ENCODE measurements at regions not wholly inside any gene's neighbourhood (a gene's known extent, or its start where the extent isn't known, plus 50 kb on each side); places are given as distances from the start of the nearest gene placed in this dataset.

DNA sequence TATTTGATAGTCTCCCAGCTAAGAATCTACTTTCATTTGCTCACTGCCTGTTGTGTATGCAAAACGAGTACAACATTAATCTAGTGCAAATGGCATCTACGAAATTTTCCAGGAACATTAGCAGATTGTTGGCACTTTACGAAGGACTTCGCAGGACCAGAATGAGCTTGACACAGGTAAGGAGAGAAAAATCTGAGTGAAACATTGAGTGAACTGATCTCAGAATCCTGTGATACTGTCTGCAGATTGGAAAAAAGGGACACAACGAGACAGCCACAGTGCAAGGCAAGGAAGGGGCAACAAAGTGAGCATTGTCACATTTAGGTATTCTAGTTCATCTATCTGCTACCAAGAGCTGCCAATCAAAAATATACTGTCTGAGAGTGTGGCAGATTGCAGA, 350.5 kb downstream of the ZNF608 start:
- Histone ChIP-seq H3K14ac (ENCODE audit: insufficient read length) (no peak overlapping the region), H3K23ac (ENCODE audit: insufficient read length) (no peak overlapping the region), H4K5ac (ENCODE audit: insufficient read length, low read depth, low read length) (no peak overlapping the region), H4K8ac (ENCODE audit: extremely low read depth, insufficient read depth, low read length) (no peak overlapping the region), H3K36me3 (ENCODE audit: control insufficient read depth in 2 of 4, insufficient read depth in 4 of 4, low read length in 3 of 4) (no peaks in the 10 kb centered on the region), H3K79me2 (ENCODE audit: control insufficient read depth in 1 of 2, insufficient read depth in 2 of 2, low read length in 2 of 2) (no peaks in the 10 kb centered on the region), H2BK12ac (ENCODE audit: low read depth, low read length) (no peak overlapping the region), H4K20me1 (replicated peaks in 1 of 2; ENCODE audit: control insufficient read depth in 1 of 2, insufficient read depth in 2 of 2, low read length in 2 of 2) (no peaks in the 10 kb centered on the region), H2BK5ac (ENCODE audit: low read depth, low read length) (no peak overlapping the region), H3K4ac (replicated peaks; ENCODE audit: insufficient read length, low read depth, low read length) (no peak overlapping the region), H2BK120ac (replicated peaks; ENCODE audit: low read depth, low read length) (no peak overlapping the region), H2AFZ (ENCODE audit: low read length) (no peak overlapping the region), H4K91ac (replicated peaks; ENCODE audit: insufficient read length, low read length) (no peak overlapping the region), H2BK15ac (ENCODE audit: low read length) (no peak overlapping the region), H3K9me3 (ENCODE audit: insufficient read depth in 2 of 2, low read depth in 1 of 2, low read length in 1 of 2) (0 out of 4 replicates have a peak, but pooled peaks cover 0 to 5% of the 10 kb centered on the region in 2 experiments), H3K18ac (ENCODE audit: extremely low read depth, low read length) (no peak overlapping the region), H3K4me1 (replicated peaks in 1 of 4; ENCODE audit: control insufficient read depth in 3 of 4, insufficient read depth in 4 of 4, low read length in 3 of 4) (peaks cover 0 to 3% (median 0%) of the 10 kb centered on the region in 4 experiments; a peak in 2 of 7 replicates), H3K27me3 (replicated peaks in 1 of 4; ENCODE audit: control insufficient read depth in 3 of 4, extremely low read depth in 1 of 4, insufficient read depth in 3 of 4, low read length in 3 of 4) (no peaks in the 10 kb centered on the region), H3K23me2 (ENCODE audit: low read depth, low read length) (no peaks in the 10 kb centered on the region), H2BK20ac (ENCODE audit: low read length) (no peak overlapping the region), H3K79me1 (ENCODE audit: low read depth, low read length) (no peaks in the 10 kb centered on the region), H3K27ac (ENCODE audit: low read depth, low read length) (no peak overlapping the region), H3K4me2 (ENCODE audit: insufficient read depth in 1 of 2, low read depth in 2 of 2, low read length in 2 of 2) (no peak overlapping the region), H3K56ac (replicated peaks; ENCODE audit: insufficient read length, low read depth, low read length) (no peak overlapping the region), H2AK5ac (ENCODE audit: low read depth, low read length) (no peak overlapping the region), H3K4me3 (ENCODE audit: extremely low read depth in 1 of 4, insufficient read depth in 2 of 4, low read depth in 3 of 4, low read length in 4 of 4) (no peak overlapping the region), H3K9ac (replicated peaks in 1 of 4; ENCODE audit: extremely low read depth in 1 of 4, low read depth in 3 of 4, low read length in 3 of 4) (no peak overlapping the region)
- WGBS, 2 experiments (ENCODE audit: extremely low coverage in 1 of 2, insufficient coverage in 1 of 2, insufficient read length in 1 of 2, insufficient replicate concordance in 2 of 2, low coverage in 1 of 2, low lambda C conversion rate in 2 of 2, missing lambda C conversion rate in 1 of 2): 88% methylated on average over 5 of the region's 5 CpGs; no CpG with 5 or more reads in 1 of the 2 experiments
- ChIA-PET CTCF (ENCODE audit: partially characterized antibody) (interaction anchor here (1.2 kb wide), 1 partner anchor 10 kb away, joined by 3 read pairs; no protein-coding TSS in a partner anchor), POLR2A (ENCODE audit: partially characterized antibody) (no interaction called here)
- DNase-seq (ENCODE audit: low read depth in 1 of 2, low spot score in 2 of 2) (no peak), FAIRE-seq (no peak)
- TF ChIP-seq TAF7 (optimal IDR thresholded peaks at IDR 0.05; ENCODE audit: borderline replicate concordance, low read depth, low read length) (no peak), POU5F1 (IDR thresholded peaks at IDR 0.05; ENCODE audit: low read depth, low read length) (no peak), ASH2L (IDR thresholded peaks at IDR 0.05; ENCODE audit: low read length) (no peak), FOSL1 (IDR thresholded peaks at IDR 0.05; ENCODE audit: insufficient read depth, low read depth, low read length) (no peak), SP4 (IDR thresholded peaks at IDR 0.05; ENCODE audit: low read length) (no peak), MAFK (IDR thresholded peaks at IDR 0.05; ENCODE audit: low read depth, low read length) (no peak), KDM5A (IDR thresholded peaks at IDR 0.05; ENCODE audit: low read length) (no peak), CREB1 (IDR thresholded peaks at IDR 0.05) (no peak), EGR1 (IDR thresholded peaks at IDR 0.05; ENCODE audit: borderline replicate concordance, low read depth, low read length) (no peak), HDAC6 (IDR thresholded peaks at IDR 0.05; ENCODE audit: low read depth, low read length) (no peak), TEAD4 (IDR thresholded peaks at IDR 0.05; ENCODE audit: low read depth, low read length) (no peak), SP2 (IDR thresholded peaks at IDR 0.05; ENCODE audit: low read length) (no peak), CBX5 (IDR thresholded peaks at IDR 0.05; ENCODE audit: low read depth, low read length) (no peak)
- TF ChIP-seq, protein P1, sequence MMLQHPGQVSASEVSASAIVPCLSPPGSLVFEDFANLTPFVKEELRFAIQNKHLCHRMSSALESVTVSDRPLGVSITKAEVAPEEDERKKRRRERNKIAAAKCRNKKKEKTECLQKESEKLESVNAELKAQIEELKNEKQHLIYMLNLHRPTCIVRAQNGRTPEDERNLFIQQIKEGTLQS (IDR thresholded peaks at IDR 0.05; ENCODE audit: insufficient read depth, low read depth, low read length): no peak

All from H1 (cell line).